ENCODE measurements at regions not wholly inside any gene's neighbourhood (a gene's known extent, or its start where the extent isn't known, plus 50 kb on each side); places are given as distances from the start of the nearest gene placed in this dataset.

- Histone ChIP-seq H3K36me3 (ENCODE audit: control insufficient read depth, insufficient read depth, low read length) (no peaks in the 10 kb centered on the region), H3K9me3 (ENCODE audit: control insufficient read depth, low read length) (no peaks in the 10 kb centered on the region), H3K4me1 (ENCODE audit: control insufficient read depth, insufficient read depth, low read length, poor library complexity, severe bottlenecking) (no peaks in the 10 kb centered on the region), H3K27me3 (replicated peaks; ENCODE audit: control insufficient read depth, insufficient read depth, low read length, poor library complexity, severe bottlenecking) (no peaks in the 10 kb centered on the region), H3K27ac (ENCODE audit: insufficient read depth, low read length, poor library complexity, severe bottlenecking) (no peak overlapping the region), H3K4me3 (ENCODE audit: insufficient read depth, low read depth, low read length, poor library complexity, severe bottlenecking) (no peak overlapping the region)
- DNase-seq = no peak
These were observed 93.4 kb upstream of the KCNE2 start for GRCh38 chr21:34270411-34270810.

DNA sequence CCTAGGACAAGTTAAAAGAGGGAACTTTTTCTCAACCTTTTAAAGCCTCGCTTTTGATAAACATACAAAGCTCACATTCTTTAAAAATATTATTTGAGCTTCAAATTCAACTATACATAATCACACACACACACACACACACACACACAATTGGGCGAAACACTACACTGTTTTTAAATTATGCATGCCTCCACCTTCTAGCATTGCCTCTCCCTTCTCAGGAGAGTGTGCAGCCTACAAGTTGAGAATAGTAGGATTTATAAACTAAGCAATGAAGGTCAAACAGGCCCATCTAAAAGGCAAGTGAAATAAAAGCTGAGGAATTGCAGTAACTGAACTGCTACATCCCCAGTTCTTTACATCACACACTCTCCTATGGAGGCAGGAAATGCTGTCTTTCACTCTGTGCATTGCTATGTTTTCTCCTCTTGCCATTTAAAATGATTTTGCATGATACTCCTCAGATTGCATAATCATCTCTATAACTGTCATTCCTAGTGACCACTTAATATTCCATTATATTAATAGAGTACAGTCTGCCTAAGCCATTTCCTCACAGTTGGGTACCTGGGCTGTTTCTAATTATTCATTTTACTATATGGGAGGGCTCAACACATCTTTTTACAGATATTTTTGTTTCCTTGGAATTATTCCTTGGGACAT is 92.5 kb upstream of the KCNE2 start:
- Histone ChIP-seq H3K36me3 (ENCODE audit: control insufficient read depth, insufficient read depth, low read length) (no peaks in the 10 kb centered on the region), H3K27me3 (replicated peaks; ENCODE audit: control insufficient read depth, insufficient read depth, low read length, poor library complexity, severe bottlenecking) (no peaks in the 10 kb centered on the region), H3K4me1 (ENCODE audit: control insufficient read depth, insufficient read depth, low read length, poor library complexity, severe bottlenecking) (no peaks in the 10 kb centered on the region), H3K27ac (ENCODE audit: insufficient read depth, low read length, poor library complexity, severe bottlenecking) (no peak overlapping the region), H3K9me3 (ENCODE audit: control insufficient read depth, low read length) (no peaks in the 10 kb centered on the region), H3K4me3 (ENCODE audit: insufficient read depth, low read depth, low read length, poor library complexity, severe bottlenecking) (no peak overlapping the region)
- DNase-seq = no peak

DNA sequence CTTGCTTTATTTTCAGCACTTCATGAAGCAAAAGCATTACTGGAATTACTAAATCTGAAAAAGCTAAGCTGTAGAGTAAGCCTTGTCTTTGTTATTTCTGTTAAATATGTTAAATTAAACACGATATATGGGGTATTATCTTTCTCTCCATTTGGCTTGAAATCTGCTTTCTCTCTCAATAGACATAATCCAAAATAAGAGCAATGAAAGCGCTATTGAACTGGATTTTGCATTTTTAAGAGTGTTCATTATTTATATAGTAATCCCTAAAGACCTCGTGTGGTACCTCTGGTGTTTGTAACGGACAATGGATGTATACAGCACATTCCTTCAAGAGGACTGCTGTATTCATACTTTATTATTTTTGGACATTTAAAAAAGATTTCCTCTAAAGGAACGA is 91.5 kb upstream of the KCNE2 start:
- no peaks in the 10 kb centered on the region for H3K4me1 ChIP-seq (ENCODE audit: control insufficient read depth, insufficient read depth, low read length, poor library complexity, severe bottlenecking)
- H3K27me3 ChIP-seq (replicated peaks; ENCODE audit: control insufficient read depth, insufficient read depth, low read length, poor library complexity, severe bottlenecking) = no peaks in the 10 kb centered on the region
- no peaks in the 10 kb centered on the region for H3K36me3 ChIP-seq (ENCODE audit: control insufficient read depth, insufficient read depth, low read length)
- no peak overlapping the region for H3K4me3 ChIP-seq (ENCODE audit: insufficient read depth, low read depth, low read length, poor library complexity, severe bottlenecking)
- no peak overlapping the region for H3K27ac ChIP-seq (ENCODE audit: insufficient read depth, low read length, poor library complexity, severe bottlenecking)
- DNase-seq = no peak
- H3K9me3 ChIP-seq (ENCODE audit: control insufficient read depth, low read length) = no peaks in the 10 kb centered on the region

DNA sequence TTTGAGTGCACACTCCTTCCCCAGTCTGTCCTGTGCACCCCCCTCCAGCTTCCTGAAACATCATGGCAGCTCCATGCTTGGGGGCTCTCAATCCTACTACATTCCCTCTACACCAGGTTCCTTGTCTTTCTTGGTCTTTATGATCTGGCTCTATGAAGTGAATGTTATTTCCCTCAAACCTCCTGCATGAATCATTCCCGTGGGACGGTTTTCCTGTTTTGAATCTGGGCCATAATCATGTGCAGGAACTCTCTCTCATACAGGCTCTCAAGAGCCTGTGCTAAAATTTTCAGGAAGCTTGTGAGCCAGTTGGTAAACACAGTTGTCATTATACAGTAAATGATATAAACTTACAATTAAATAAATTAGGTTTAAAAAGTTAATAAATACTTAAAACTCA is 89.8 kb upstream of the KCNE2 start:
- no peaks in the 10 kb centered on the region for H3K36me3 ChIP-seq (ENCODE audit: control insufficient read depth, insufficient read depth, low read length)
- no peak overlapping the region for H3K4me3 ChIP-seq (ENCODE audit: insufficient read depth, low read depth, low read length, poor library complexity, severe bottlenecking)
- H3K4me1 ChIP-seq (ENCODE audit: control insufficient read depth, insufficient read depth, low read length, poor library complexity, severe bottlenecking) = no peaks in the 10 kb centered on the region
- no peaks in the 10 kb centered on the region for H3K27me3 ChIP-seq (replicated peaks; ENCODE audit: control insufficient read depth, insufficient read depth, low read length, poor library complexity, severe bottlenecking)
- H3K9me3 ChIP-seq (ENCODE audit: control insufficient read depth, low read length) = no peaks in the 10 kb centered on the region
- DNase-seq = no peak
- no peak overlapping the region for H3K27ac ChIP-seq (ENCODE audit: insufficient read depth, low read length, poor library complexity, severe bottlenecking)

GRCh38 chr21:34276711-34277425 is 86.9 kb upstream of the KCNE2 start:
- no peaks in the 10 kb centered on the region for H3K36me3 ChIP-seq (ENCODE audit: control insufficient read depth, insufficient read depth, low read length)
- no peaks in the 10 kb centered on the region for H3K9me3 ChIP-seq (ENCODE audit: control insufficient read depth, low read length)
- H3K27ac ChIP-seq (ENCODE audit: insufficient read depth, low read length, poor library complexity, severe bottlenecking) = no peak overlapping the region
- no peak for DNase-seq
- no peak overlapping the region for H3K4me3 ChIP-seq (ENCODE audit: insufficient read depth, low read depth, low read length, poor library complexity, severe bottlenecking)
- no peaks in the 10 kb centered on the region for H3K4me1 ChIP-seq (ENCODE audit: control insufficient read depth, insufficient read depth, low read length, poor library complexity, severe bottlenecking)
- H3K27me3 ChIP-seq (replicated peaks; ENCODE audit: control insufficient read depth, insufficient read depth, low read length, poor library complexity, severe bottlenecking) = no peaks in the 10 kb centered on the region

DNA sequence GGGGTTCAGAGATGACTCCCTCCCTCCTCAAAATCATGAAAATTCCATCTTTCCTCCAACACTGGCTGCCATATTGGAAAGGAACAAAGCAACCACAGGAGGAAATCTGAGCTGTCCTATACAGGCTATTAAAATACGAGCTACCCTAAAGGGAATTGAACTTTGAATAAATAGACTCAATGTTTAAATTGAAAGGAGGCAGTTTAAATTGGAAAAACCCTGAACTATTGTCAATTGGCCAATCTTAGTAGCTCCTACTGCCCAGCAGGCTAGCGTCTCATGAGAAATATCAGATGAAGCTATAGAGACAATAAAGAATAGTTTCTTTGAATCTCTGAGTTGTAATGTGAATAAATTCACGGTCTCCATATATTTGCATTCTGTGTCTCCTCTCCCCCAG is 85.4 kb upstream of the KCNE2 start:
- H3K4me1 ChIP-seq (ENCODE audit: control insufficient read depth, insufficient read depth, low read length, poor library complexity, severe bottlenecking) = no peaks in the 10 kb centered on the region

DNA sequence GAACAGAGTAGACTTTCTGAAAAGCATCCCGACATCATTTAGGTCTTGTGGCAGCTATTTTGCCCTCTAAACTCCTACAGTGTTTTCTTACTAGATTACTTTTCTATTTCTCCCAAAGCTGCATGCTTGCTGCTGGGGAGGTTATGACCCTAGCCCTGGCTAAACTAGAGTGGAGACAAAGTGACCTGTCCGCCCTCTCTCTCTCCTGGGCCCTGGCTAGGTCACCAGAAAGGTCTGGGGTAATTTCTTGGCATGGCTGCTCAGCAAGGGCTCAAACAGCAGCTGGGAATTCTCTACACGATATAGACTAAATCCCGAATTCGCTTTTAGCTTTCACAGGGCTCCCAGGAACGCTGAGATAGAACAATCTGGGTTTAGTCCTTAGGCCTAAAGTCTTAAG is 84.5 kb upstream of the KCNE2 start:
- H3K4me1 ChIP-seq (ENCODE audit: control insufficient read depth, insufficient read depth, low read length, poor library complexity, severe bottlenecking) = no peaks in the 10 kb centered on the region
- H3K36me3 ChIP-seq (ENCODE audit: control insufficient read depth, insufficient read depth, low read length) = no peaks in the 10 kb centered on the region
- H3K4me3 ChIP-seq (ENCODE audit: insufficient read depth, low read depth, low read length, poor library complexity, severe bottlenecking) = no peak overlapping the region
- no peaks in the 10 kb centered on the region for H3K9me3 ChIP-seq (ENCODE audit: control insufficient read depth, low read length)
- DNase-seq = no peak
- no peaks in the 10 kb centered on the region for H3K27me3 ChIP-seq (replicated peaks; ENCODE audit: control insufficient read depth, insufficient read depth, low read length, poor library complexity, severe bottlenecking)
- H3K27ac ChIP-seq (ENCODE audit: insufficient read depth, low read length, poor library complexity, severe bottlenecking) = no peak overlapping the region

More for the DNA sequence above, 85.4 kb upstream of the KCNE2 start:
- H3K27ac ChIP-seq (ENCODE audit: insufficient read depth, low read length, poor library complexity, severe bottlenecking) = no peak overlapping the region
- DNase-seq = no peak
- H3K4me3 ChIP-seq (ENCODE audit: insufficient read depth, low read depth, low read length, poor library complexity, severe bottlenecking) = no peak overlapping the region
- H3K27me3 ChIP-seq (replicated peaks; ENCODE audit: control insufficient read depth, insufficient read depth, low read length, poor library complexity, severe bottlenecking) = no peaks in the 10 kb centered on the region
- no peaks in the 10 kb centered on the region for H3K36me3 ChIP-seq (ENCODE audit: control insufficient read depth, insufficient read depth, low read length)
- H3K9me3 ChIP-seq (ENCODE audit: control insufficient read depth, low read length) = no peaks in the 10 kb centered on the region

DNA sequence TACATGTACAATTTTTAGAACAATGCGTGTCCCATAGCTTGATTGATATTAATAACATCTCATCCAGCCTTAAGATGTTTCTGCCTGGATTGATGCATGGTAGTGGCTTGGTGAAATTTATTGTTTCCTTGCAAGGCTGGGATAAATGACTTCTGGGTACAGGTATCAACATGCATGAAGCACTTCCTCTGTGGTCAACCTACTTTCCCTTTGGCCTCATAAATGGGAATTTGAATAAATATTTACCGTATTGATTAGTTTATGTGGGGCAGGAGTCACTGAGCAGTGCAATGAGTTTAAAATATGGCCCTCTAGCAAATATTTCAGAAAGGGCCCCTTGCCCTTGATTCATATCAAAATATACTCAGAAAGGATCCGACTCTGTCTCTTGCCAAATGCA is 83.9 kb upstream of the KCNE2 start:
- no peaks in the 10 kb centered on the region for H3K4me1 ChIP-seq (ENCODE audit: control insufficient read depth, insufficient read depth, low read length, poor library complexity, severe bottlenecking)
- no peak overlapping the region for H3K4me3 ChIP-seq (ENCODE audit: insufficient read depth, low read depth, low read length, poor library complexity, severe bottlenecking)
- no peaks in the 10 kb centered on the region for H3K36me3 ChIP-seq (ENCODE audit: control insufficient read depth, insufficient read depth, low read length)
- no peaks in the 10 kb centered on the region for H3K27me3 ChIP-seq (replicated peaks; ENCODE audit: control insufficient read depth, insufficient read depth, low read length, poor library complexity, severe bottlenecking)
- no peak overlapping the region for H3K27ac ChIP-seq (ENCODE audit: insufficient read depth, low read length, poor library complexity, severe bottlenecking)
- H3K9me3 ChIP-seq (ENCODE audit: control insufficient read depth, low read length) = no peaks in the 10 kb centered on the region
- DNase-seq = no peak

DNA sequence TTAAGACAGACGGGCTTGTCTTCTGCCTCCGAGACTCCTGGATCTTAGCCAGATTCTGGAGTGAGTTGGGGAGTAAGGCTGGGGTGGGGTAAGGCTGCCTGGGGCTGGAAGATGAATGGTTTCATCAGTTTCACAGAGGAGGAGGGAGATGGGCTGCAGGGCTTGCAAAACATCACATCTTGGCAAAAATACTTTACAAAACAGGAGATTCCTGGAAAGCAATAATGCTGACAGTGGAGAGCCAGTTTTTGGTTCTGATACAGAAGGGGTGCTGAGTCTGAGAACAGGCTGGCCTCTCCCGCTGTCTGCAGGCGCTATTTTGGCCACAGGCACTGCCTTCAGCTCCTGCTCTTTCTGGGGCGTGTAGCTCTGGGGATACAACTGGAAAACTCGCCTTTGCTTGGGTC is 83.4 kb upstream of the KCNE2 start:
- no peak overlapping the region for H3K4me3 ChIP-seq (ENCODE audit: insufficient read depth, low read depth, low read length, poor library complexity, severe bottlenecking)
- DNase-seq = no peak
- no peaks in the 10 kb centered on the region for H3K4me1 ChIP-seq (ENCODE audit: control insufficient read depth, insufficient read depth, low read length, poor library complexity, severe bottlenecking)

DNA sequence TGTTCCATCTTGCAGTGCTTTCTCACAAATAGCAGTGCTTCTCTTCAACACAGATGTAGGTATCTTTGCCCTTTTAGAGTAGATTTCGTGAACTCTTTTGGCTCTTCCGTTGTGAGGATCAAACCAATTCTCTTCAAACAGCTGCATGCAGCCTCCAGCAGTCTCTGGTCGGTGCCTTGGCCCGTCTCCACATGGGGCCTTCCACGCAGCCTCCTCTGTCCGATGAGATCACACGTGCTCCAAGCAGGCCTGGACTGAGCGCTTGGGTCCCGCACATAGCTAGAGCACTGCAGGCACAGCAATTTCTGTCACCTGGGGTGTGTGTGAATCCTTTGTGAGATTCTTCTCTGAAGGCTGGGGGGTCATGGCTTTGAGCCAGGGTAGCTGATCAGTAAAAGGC is 82.8 kb upstream of the KCNE2 start:
- no peaks in the 10 kb centered on the region for H3K4me1 ChIP-seq (ENCODE audit: control insufficient read depth, insufficient read depth, low read length, poor library complexity, severe bottlenecking)
- no peak overlapping the region for H3K4me3 ChIP-seq (ENCODE audit: insufficient read depth, low read depth, low read length, poor library complexity, severe bottlenecking)
- DNase-seq = no peak
- no peaks in the 10 kb centered on the region for H3K27me3 ChIP-seq (replicated peaks; ENCODE audit: control insufficient read depth, insufficient read depth, low read length, poor library complexity, severe bottlenecking)
- no peaks in the 10 kb centered on the region for H3K9me3 ChIP-seq (ENCODE audit: control insufficient read depth, low read length)
- H3K27ac ChIP-seq (ENCODE audit: insufficient read depth, low read length, poor library complexity, severe bottlenecking) = no peak overlapping the region
- H3K36me3 ChIP-seq (ENCODE audit: control insufficient read depth, insufficient read depth, low read length) = no peaks in the 10 kb centered on the region

More for the DNA sequence above, 83.4 kb upstream of the KCNE2 start:
- no peak overlapping the region for H3K27ac ChIP-seq (ENCODE audit: insufficient read depth, low read length, poor library complexity, severe bottlenecking)
- H3K27me3 ChIP-seq (replicated peaks; ENCODE audit: control insufficient read depth, insufficient read depth, low read length, poor library complexity, severe bottlenecking) = no peaks in the 10 kb centered on the region
- no peaks in the 10 kb centered on the region for H3K36me3 ChIP-seq (ENCODE audit: control insufficient read depth, insufficient read depth, low read length)
- H3K9me3 ChIP-seq (ENCODE audit: control insufficient read depth, low read length) = no peaks in the 10 kb centered on the region

Data from effector memory CD4-positive, alpha-beta T cell (primary cell).